Activated CD4-positive, alpha-beta T cell treated with anti-CD3 and anti-CD28 coated beads for 36 hours (primary cell): ENCODE measurements at regions not wholly inside any gene's neighbourhood (a gene's known extent, or its start where the extent isn't known, plus 50 kb on each side); places are given as distances from the start of the nearest gene placed in this dataset.
"Not testable (repeated sequence)": the region's sequence is repeated elsewhere in the genome, so short reads cannot be mapped to it uniquely, and the experiment has no call there.

Experiments
- ATAC-seq: fragments of 200-7000 bp; cut with Tn5 transposase; one replicate; pipeline ENCODE4 v1.10.0; 2021; ENCODE audit warnings: mild to moderate bottlenecking, moderate library complexity
- CTCF ChIA-PET: fragments of 350-600 bp; sonication (Branson Sonifier 250); formaldehyde crosslinking; loops from one replicate; lab custom pipeline; 2021; ENCODE audit warnings: antibody characterized with exemption; lab: Charles Lee
- POLR2A ChIA-PET: fragments of 350-600 bp; sonication (Branson Sonifier 250); formaldehyde crosslinking; loops from one replicate; lab custom pipeline; 2021; ENCODE audit warnings: antibody characterized with exemption, inconsistent platforms; lab: Charles Lee
- DNase-seq: peaks from one replicate; pipeline ENCODE4 v3.0.0-alpha.2; 2020
- H3K27ac Mint-ChIP-seq: one replicate; pipeline ENCODE4 v1.8.0; 2021; ENCODE audit warnings: mixed read lengths
- H3K27me3 Mint-ChIP-seq: one replicate; pipeline ENCODE4 v1.8.0; 2021; ENCODE audit warnings: mixed read lengths
- H3K36me3 Mint-ChIP-seq: one replicate; pipeline ENCODE4 v1.8.0; 2021; ENCODE audit warnings: low read depth, mixed read lengths
- H3K4me1 Mint-ChIP-seq: one replicate; pipeline ENCODE4 v1.8.0; 2021; ENCODE audit warnings: mixed read lengths
- H3K4me3 Mint-ChIP-seq: one replicate; pipeline ENCODE4 v1.8.0; 2021; ENCODE audit warnings: mild to moderate bottlenecking, moderate library complexity, mixed read lengths
- H3K9me3 Mint-ChIP-seq: one replicate; pipeline ENCODE4 v1.8.0; 2021; ENCODE audit warnings: low read depth, mixed read lengths
- intact Hi-C, 2 experiments: fragments of 100-400 bp; cut with DNase I in 1 of 2; cut with micrococcal nuclease in 1 of 2; formaldehyde crosslinking; loops; one replicate each; pipeline versions ENCODE4 v1.14.2 to v1.15.1; 2022 to 2024; cut with DNase I, micrococcal nuclease

DNA sequence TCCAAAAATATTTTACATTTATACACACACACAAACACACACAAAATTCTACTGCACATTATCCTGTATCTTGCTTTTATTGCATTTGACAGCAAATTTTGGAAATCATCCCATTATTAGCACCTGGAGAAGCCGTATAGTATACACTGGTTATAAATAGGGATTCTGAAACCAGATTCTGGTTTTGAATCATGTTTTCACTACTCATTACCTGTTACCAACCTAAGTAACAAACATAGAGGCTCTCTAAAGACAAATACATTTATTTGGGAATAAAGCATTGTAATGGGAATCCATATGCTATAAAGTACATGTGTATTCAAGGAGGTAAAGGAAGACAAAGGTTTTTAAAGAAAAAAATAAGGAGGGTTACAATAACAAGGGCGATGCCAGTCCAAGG, 106.8 kb downstream of the OR2B2 start:
- ChIA-PET POLR2A (no interaction called here), CTCF (interaction anchor here (0.9 to 1.1 kb wide), 2 partner anchors 9 to 33 kb away, joined by 3 to 5 read pairs; no protein-coding TSS in a partner anchor)
- DNase-seq (no peak), ATAC-seq (no peak)
- Mint-ChIP-seq H3K27ac (no peak overlapping the region), H3K4me1 (peaks cover 23% of the 10 kb centered on the region), H3K36me3 (peaks cover 6% of the 10 kb centered on the region), H3K27me3 (no peaks in the 10 kb centered on the region), H3K4me3 (no peak overlapping the region), H3K9me3 (no peaks in the 10 kb centered on the region)
- intact Hi-C loops: loop anchor here in 1 of 2 experiments (5.0 kb wide), 1 partner anchor 1533 kb away; a partner anchor contains a TSS

GRCh38 chr6:27804851-27805250, 107.3 kb downstream of the OR2B2 start:
- DNase-seq (no peak), ATAC-seq (no peak)
- no peaks in the 10 kb centered on the region for H3K9me3 Mint-ChIP-seq
- H3K4me3 Mint-ChIP-seq: no peak overlapping the region
- ChIA-PET POLR2A (no interaction called here), CTCF (no interaction called here)
- H3K36me3 Mint-ChIP-seq: peaks cover 2% of the 10 kb centered on the region
- no peak overlapping the region for H3K27ac Mint-ChIP-seq
- intact Hi-C loops: loop anchor here in 1 of 2 experiments (5.0 kb wide), 1 partner anchor 1533 kb away; a partner anchor contains a TSS
- peaks cover 21% of the 10 kb centered on the region for H3K4me1 Mint-ChIP-seq
- H3K27me3 Mint-ChIP-seq: no peaks in the 10 kb centered on the region

- no peaks in the 10 kb centered on the region for H3K27me3 Mint-ChIP-seq
- H3K4me1 Mint-ChIP-seq: peaks cover 6% of the 10 kb centered on the region
- ChIA-PET CTCF (interaction anchor here (1.0 kb wide), 2 partner anchors 28 to 96 kb away, joined by 3 read pairs; no protein-coding TSS in a partner anchor), POLR2A (no interaction called here)
- intact Hi-C loops: no loop called here
- ATAC-seq: no peak
- H3K36me3 Mint-ChIP-seq: no peaks in the 10 kb centered on the region
- no peak overlapping the region for H3K4me3 Mint-ChIP-seq
- no peak for DNase-seq
- no peak overlapping the region for H3K27ac Mint-ChIP-seq
- H3K9me3 Mint-ChIP-seq: no peaks in the 10 kb centered on the region
Measured at GRCh38 chr6:27800731-27801373, 111.3 kb downstream of the OR2B2 start.

DNA sequence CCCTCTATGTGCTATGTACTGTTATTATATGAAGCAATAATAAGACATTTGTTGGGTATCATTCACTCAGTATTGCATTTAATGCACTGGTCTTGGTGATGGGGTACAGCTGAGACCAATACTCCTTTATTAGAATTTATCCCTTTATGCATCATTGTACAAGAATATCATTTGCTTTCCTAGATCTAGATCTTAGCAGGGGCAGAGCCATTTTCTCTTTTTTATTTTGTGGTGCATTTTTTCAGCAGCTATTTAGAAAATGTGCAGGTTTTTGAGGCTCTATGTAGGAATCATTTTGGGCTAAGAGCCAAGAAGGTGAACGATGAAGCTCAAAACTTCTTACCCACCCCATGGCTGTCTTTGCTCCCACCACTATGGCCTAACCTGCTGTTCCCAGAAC, 114.2 kb downstream of the OR2B2 start:
- POLR2A ChIA-PET: no interaction called here
- no peak overlapping the region for H3K27ac Mint-ChIP-seq
- no peaks in the 10 kb centered on the region for H3K27me3 Mint-ChIP-seq
- intact Hi-C loops: loop anchor here in 1 of 2 experiments (5.0 kb wide), 1 partner anchor 296 kb away; no protein-coding TSS in a partner anchor
- CTCF ChIA-PET: interaction anchor here (0.5 to 2.5 kb wide), 6 partner anchors 20 to 866 kb away, joined by 3 to 8 read pairs (median 4); a partner anchor contains a TSS
- H3K4me1 Mint-ChIP-seq: peaks cover 9% of the 10 kb centered on the region
- H3K9me3 Mint-ChIP-seq: no peaks in the 10 kb centered on the region
- H3K36me3 Mint-ChIP-seq: no peaks in the 10 kb centered on the region
- H3K4me3 Mint-ChIP-seq: no peak overlapping the region
- ATAC-seq: no peak
- no peak for DNase-seq

DNA sequence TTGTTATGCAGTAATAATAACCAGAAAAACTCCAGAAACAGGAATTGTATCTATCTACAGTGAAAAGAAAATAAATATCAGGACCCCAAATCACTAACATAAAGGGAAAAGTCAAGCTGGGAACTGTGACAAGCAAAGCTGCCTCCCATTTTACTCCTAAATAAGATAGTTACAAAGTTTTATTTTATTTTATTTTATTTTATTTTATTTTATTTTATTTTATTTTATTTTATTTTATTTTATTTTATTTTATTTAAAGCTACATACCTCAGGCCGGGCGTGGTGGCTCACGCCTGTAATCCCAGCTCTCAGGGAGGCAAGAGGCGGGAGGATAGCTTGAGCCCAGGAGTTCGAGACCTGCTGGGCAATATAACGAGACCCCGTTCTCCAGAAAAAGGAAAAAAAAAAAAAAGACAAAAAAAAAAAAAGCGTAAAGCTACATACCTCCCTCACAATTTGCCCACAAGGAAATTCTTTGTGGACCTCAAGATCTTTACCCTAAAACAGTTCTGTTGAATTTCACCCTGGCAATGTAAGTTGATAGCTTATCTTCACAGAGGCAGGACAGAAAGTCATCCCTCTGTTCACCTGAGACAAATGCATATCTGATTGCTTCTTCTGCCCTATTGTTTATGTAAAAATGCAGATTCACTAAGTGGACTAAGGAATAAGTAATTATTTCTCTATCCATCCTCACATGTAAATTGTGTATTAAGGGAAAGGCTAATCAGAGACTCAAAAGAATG, 115.3 kb downstream of the OR2B2 start:
- not testable (repeated sequence) for H3K4me3 Mint-ChIP-seq, H3K27ac Mint-ChIP-seq, DNase-seq, H3K36me3 Mint-ChIP-seq, H3K27me3 Mint-ChIP-seq, ATAC-seq, H3K9me3 Mint-ChIP-seq
- POLR2A ChIA-PET: interaction anchor here (0.7 to 1.5 kb wide), 3 partner anchors 11 to 99 kb away, joined by 3 to 5 read pairs (median 4); a partner anchor contains a TSS
- CTCF ChIA-PET: interaction anchor here (0.5 to 3.1 kb wide), 21 partner anchors 9 to 637 kb away, joined by 3 to 42 read pairs (median 5); a partner anchor contains a TSS
- H3K4me1 Mint-ChIP-seq: peaks cover 19% of the 10 kb centered on the region
- intact Hi-C loops: loop anchor here in 1 of 2 experiments (1.0 to 5.0 kb wide), 3 partner anchors 98 to 295 kb away; no protein-coding TSS in a partner anchor

- H3K9me3 Mint-ChIP-seq: no peaks in the 10 kb centered on the region
- peaks cover 26% of the 10 kb centered on the region for H3K4me1 Mint-ChIP-seq
- H3K4me3 Mint-ChIP-seq: no peak overlapping the region
- ChIA-PET POLR2A (interaction anchor here (0.5 to 1.5 kb wide), 6 partner anchors 12 to 126 kb away, joined by 3 to 5 read pairs (median 3); a partner anchor contains a TSS), CTCF (interaction anchor here (0.6 to 3.1 kb wide), 23 partner anchors 9 to 669 kb away, joined by 3 to 42 read pairs (median 4); a partner anchor contains a TSS)
- peak overlapping the region; percentile 13 for H3K27ac Mint-ChIP-seq
- DNase-seq (peak; percentile 59), ATAC-seq (peak; percentile 55)
- no peaks in the 10 kb centered on the region for H3K36me3 Mint-ChIP-seq
- intact Hi-C loops: loop anchor here in 1 of 2 experiments (1.0 to 5.0 kb wide), 5 partner anchors 43 to 294 kb away; no protein-coding TSS in a partner anchor
- peaks cover 6% of the 10 kb centered on the region for H3K27me3 Mint-ChIP-seq
Measured at GRCh38 chr6:27795697-27796494, 116.3 kb downstream of the OR2B2 start.

GRCh38 chr6:27791182-27791943, 120.8 kb downstream of the OR2B2 start:
- ATAC-seq (no peak), DNase-seq (peak; percentile 69)
- CTCF ChIA-PET: interaction anchor here (0.6 to 5.7 kb wide), 2 partner anchors 19 to 629 kb away, joined by 3 to 35 read pairs; no protein-coding TSS in a partner anchor
- Mint-ChIP-seq H3K27me3 (peaks cover 12% of the 10 kb centered on the region), H3K4me1 (peaks cover 26% of the 10 kb centered on the region), H3K4me3 (peak overlapping the region; percentile 77), H3K27ac (peak overlapping the region; percentile 56), H3K9me3 (no peaks in the 10 kb centered on the region), H3K36me3 (no peaks in the 10 kb centered on the region)
- POLR2A ChIA-PET: no interaction called here
- intact Hi-C loops: loop anchor here in 1 of 2 experiments (1.0 kb wide), 1 partner anchor 19 kb away; no protein-coding TSS in a partner anchor

- POLR2A ChIA-PET, H3K36me3 Mint-ChIP-seq, H3K4me3 Mint-ChIP-seq, H3K9me3 Mint-ChIP-seq, H3K27ac Mint-ChIP-seq, ATAC-seq, intact Hi-C loops, DNase-seq: not testable (repeated sequence)
- CTCF ChIA-PET: interaction anchor here (0.6 to 5.7 kb wide), 3 partner anchors 16 to 348 kb away, joined by 4 to 35 read pairs (median 5); no protein-coding TSS in a partner anchor
- Mint-ChIP-seq H3K27me3 (peaks cover 24% of the 10 kb centered on the region), H3K4me1 (peaks cover 19% of the 10 kb centered on the region)
Measured at GRCh38 chr6:27788376-27788775, 123.8 kb downstream of the OR2B2 start.

GRCh38 chr6:27786048-27786447, 126.1 kb downstream of the OR2B2 start:
- no peak for DNase-seq
- ATAC-seq: no peak
- intact Hi-C loops: no loop called here
- H3K27me3 Mint-ChIP-seq: peaks cover 17% of the 10 kb centered on the region
- H3K9me3 Mint-ChIP-seq: no peaks in the 10 kb centered on the region
- ChIA-PET CTCF (interaction anchor here (0.9 to 5.7 kb wide), 3 partner anchors 8 to 14 kb away, joined by 4 to 35 read pairs (median 5); no protein-coding TSS in a partner anchor), POLR2A (no interaction called here)
- H3K4me3 Mint-ChIP-seq: no peak overlapping the region
- no peak overlapping the region for H3K27ac Mint-ChIP-seq
- H3K4me1 Mint-ChIP-seq: no peaks in the 10 kb centered on the region
- no peaks in the 10 kb centered on the region for H3K36me3 Mint-ChIP-seq

- intact Hi-C loops: no loop called here
- Mint-ChIP-seq H3K4me3 (no peak overlapping the region), H3K9me3 (no peaks in the 10 kb centered on the region), H3K4me1 (no peaks in the 10 kb centered on the region), H3K27ac (no peak overlapping the region), H3K36me3 (no peaks in the 10 kb centered on the region), H3K27me3 (peaks cover 17% of the 10 kb centered on the region)
- ChIA-PET POLR2A (no interaction called here), CTCF (interaction anchor here (0.9 to 1.4 kb wide), 2 partner anchors 9 to 13 kb away, joined by 4 to 5 read pairs; no protein-coding TSS in a partner anchor)
- ATAC-seq (no peak), DNase-seq (no peak)
Measured at GRCh38 chr6:27785294-27785693, 126.9 kb downstream of the OR2B2 start.
